ENCODE measurements at regions not wholly inside any gene's neighbourhood (a gene's known extent, or its start where the extent isn't known, plus 50 kb on each side); places are given as distances from the start of the nearest gene placed in this dataset.
"Not testable (repeated sequence)": the region's sequence is repeated elsewhere in the genome, so short reads cannot be mapped to it uniquely, and the experiment has no call there.

GRCh38 chr6:145067430-145067829 is 667.9 kb downstream of the EPM2A start:
- no peak for DNase-seq (ENCODE audit: low read depth)

- DNase-seq (ENCODE audit: low read depth) = no peak
These were observed 666.7 kb downstream of the EPM2A start for GRCh38 chr6:145068577-145068976.

- no peak for DNase-seq (ENCODE audit: low read depth)
These were observed 665.4 kb downstream of the EPM2A start for GRCh38 chr6:145069966-145070365.

GRCh38 chr6:145070791-145071190 is 664.5 kb downstream of the EPM2A start:
- no peak for DNase-seq (ENCODE audit: low read depth)

GRCh38 chr6:145071836-145072235 is 663.5 kb downstream of the EPM2A start:
- DNase-seq (ENCODE audit: low read depth) = no peak

- no peak for DNase-seq (ENCODE audit: low read depth)
These were observed 661.5 kb downstream of the EPM2A start for GRCh38 chr6:145073811-145074210.

- DNase-seq (ENCODE audit: low read depth) = no peak
These were observed 660.5 kb downstream of the EPM2A start for GRCh38 chr6:145074805-145075204.

- no peak for DNase-seq (ENCODE audit: low read depth)
These were observed 659.9 kb downstream of the EPM2A start for GRCh38 chr6:145075425-145075824.

- no peak for DNase-seq (ENCODE audit: low read depth)
These were observed 659.0 kb downstream of the EPM2A start for GRCh38 chr6:145076115-145076841.

- no peak for DNase-seq (ENCODE audit: low read depth)
These were observed 657.9 kb downstream of the EPM2A start for GRCh38 chr6:145077382-145077781.

GRCh38 chr6:145080651-145081050 is 654.7 kb downstream of the EPM2A start:
- DNase-seq (ENCODE audit: low read depth) = no peak

- DNase-seq (ENCODE audit: low read depth) = no peak
These were observed 653.6 kb downstream of the EPM2A start for GRCh38 chr6:145081677-145082076.

- DNase-seq (ENCODE audit: low read depth) = no peak
These were observed 653.0 kb downstream of the EPM2A start for GRCh38 chr6:145082359-145082758.

- no peak for DNase-seq (ENCODE audit: low read depth)
These were observed 649.1 kb downstream of the EPM2A start for GRCh38 chr6:145086197-145086596.

GRCh38 chr6:145087034-145087433 is 648.3 kb downstream of the EPM2A start:
- no peak for DNase-seq (ENCODE audit: low read depth)

- DNase-seq (ENCODE audit: low read depth) = no peak
These were observed 644.3 kb downstream of the EPM2A start for GRCh38 chr6:145090801-145091585.

- DNase-seq (ENCODE audit: low read depth) = no peak
These were observed 643.7 kb downstream of the EPM2A start for GRCh38 chr6:145091586-145092142.

GRCh38 chr6:145092554-145092953 is 642.8 kb downstream of the EPM2A start:
- no peak for DNase-seq (ENCODE audit: low read depth)

- no peak for DNase-seq (ENCODE audit: low read depth)
These were observed 642.1 kb downstream of the EPM2A start for GRCh38 chr6:145093226-145093625.

GRCh38 chr6:145096846-145097245 is 638.5 kb downstream of the EPM2A start:
- no peak for DNase-seq (ENCODE audit: low read depth)

- DNase-seq (ENCODE audit: low read depth) = not testable (repeated sequence)
These were observed 637.2 kb downstream of the EPM2A start for GRCh38 chr6:145098127-145098526.

- DNase-seq (ENCODE audit: low read depth) = no peak
These were observed 635.6 kb downstream of the EPM2A start for GRCh38 chr6:145099713-145100112.

- no peak for DNase-seq (ENCODE audit: low read depth)
These were observed 625.2 kb downstream of the EPM2A start for GRCh38 chr6:145110109-145110508.
